H1 (cell line): ENCODE measurements at regions not wholly inside any gene's neighbourhood (a gene's known extent, or its start where the extent isn't known, plus 50 kb on each side); places are given as distances from the start of the nearest gene placed in this dataset.

ENCODE experiments used
- CTCF ChIA-PET: fragments of 300-600 bp; sonication (Branson Sonifier 250); formaldehyde crosslinking; loops from one replicate; lab custom pipeline; 2021; ENCODE audit not compliant: partially characterized antibody; lab: Charles Lee
- POLR2A ChIA-PET: fragments of 300-600 bp; sonication (Branson Sonifier 250); formaldehyde crosslinking; loops from one replicate; lab custom pipeline; 2021; ENCODE audit warnings: inconsistent platforms; ENCODE audit not compliant: partially characterized antibody; lab: Charles Lee
- DNase-seq, 2 experiments: peaks; one replicate each; pipeline versions ENCODE4 v3.0.0 to v3.0.0-alpha.2; 2010 to 2022; ENCODE audit warnings: low spot score in 2 of 2, low read depth in 1 of 2, mixed read lengths in 1 of 2
- FAIRE-seq: peaks from 2 replicates; lab custom pipeline; 2011; peaks lifted over from hg19 to GRCh38; lab: Jason Lieb, UNC
- H2AFZ ChIP-seq: 2 replicates; pipeline ENCODE4 v1.8.1; 2012; ENCODE audit warnings: low read length, inconsistent platforms
- H2AK5ac ChIP-seq: 2 replicates; pipeline ENCODE4 v1.6.1; 2013; ENCODE audit warnings: low read depth, low read length
- H2BK120ac ChIP-seq: replicated peaks from 2 replicates; pipeline ENCODE3; 2013; ENCODE audit warnings: low read depth, low read length, inconsistent platforms
- H2BK12ac ChIP-seq: 2 replicates; pipeline ENCODE4 v1.6.1; 2013; ENCODE audit warnings: low read depth, low read length
- H2BK15ac ChIP-seq: 2 replicates; pipeline ENCODE4 v1.6.1; 2013; ENCODE audit warnings: low read length
- H2BK20ac ChIP-seq: 2 replicates; pipeline ENCODE4 v1.6.1; 2013; ENCODE audit warnings: low read length
- H2BK5ac ChIP-seq: 2 replicates; pipeline ENCODE4 v1.6.1; 2013; ENCODE audit warnings: low read depth, low read length
- H3K14ac ChIP-seq: 2 replicates; pipeline ENCODE4 v1.6.1; 2013; ENCODE audit warnings: inconsistent platforms; ENCODE audit not compliant: insufficient read length
- H3K18ac ChIP-seq: 2 replicates; pipeline ENCODE4 v1.6.1; 2013; ENCODE audit warnings: low read length; ENCODE audit errors: extremely low read depth
- H3K23ac ChIP-seq: 2 replicates; pipeline ENCODE4 v1.6.1; 2013; ENCODE audit warnings: inconsistent platforms; ENCODE audit not compliant: insufficient read length
- H3K23me2 ChIP-seq: 2 replicates; pipeline ENCODE4 v1.6.1; 2013; ENCODE audit warnings: low read depth, low read length
- H3K27ac ChIP-seq: 2 replicates; pipeline ENCODE4 v1.6.1; 2011; ENCODE audit warnings: low read depth, low read length, inconsistent platforms
- H3K27me3 ChIP-seq, 4 experiments: replicated peaks in 1 of 4; 1 replicate in 1 of 4; 2 replicates in 3 of 4; pipeline versions ENCODE4 v1.6.1 to v1.8.1; 2011 to 2013; ENCODE audit warnings: low read length in 3 of 4, mild to moderate bottlenecking in 3 of 4, inconsistent platforms in 2 of 4, mixed read lengths in 2 of 4, moderate library complexity in 1 of 4; ENCODE audit not compliant: control insufficient read depth in 3 of 4, insufficient read depth in 3 of 4; ENCODE audit errors: extremely low read depth in 1 of 4
- H3K36me3 ChIP-seq, 4 experiments: 2 replicates each; pipeline versions ENCODE4 v1.6.1 to v1.8.1; 2011 to 2013; ENCODE audit warnings: mild to moderate bottlenecking in 4 of 4, low read length in 3 of 4, moderate library complexity in 2 of 4, control low read depth in 1 of 4, inconsistent platforms in 1 of 4; ENCODE audit not compliant: insufficient read depth in 4 of 4, control insufficient read depth in 2 of 4
- H3K4ac ChIP-seq: replicated peaks from 2 replicates; pipeline ENCODE3; 2013; ENCODE audit warnings: low read length, low read depth, mixed read lengths, inconsistent platforms; ENCODE audit not compliant: insufficient read length
- H3K4me1 ChIP-seq, 4 experiments: replicated peaks in 1 of 4; 1 replicate in 1 of 4; 2 replicates in 3 of 4; pipeline versions ENCODE4 v1.6.1 to v1.8.1; 2011 to 2013; ENCODE audit warnings: low read length in 3 of 4, inconsistent platforms in 2 of 4, mixed read lengths in 1 of 4; ENCODE audit not compliant: insufficient read depth in 4 of 4, control insufficient read depth in 3 of 4
- H3K4me2 ChIP-seq, 2 experiments: 2 replicates each; pipeline versions ENCODE4 v1.6.1 to v1.8.1; 2011 to 2013; ENCODE audit warnings: low read depth in 2 of 2, low read length in 2 of 2, control low read depth in 1 of 2, inconsistent platforms in 1 of 2, mild to moderate bottlenecking in 1 of 2; ENCODE audit not compliant: insufficient read depth in 1 of 2
- H3K4me3 ChIP-seq, 4 experiments: fragments of 200-600, 300-600 bp in 1 of 4; sonication (generic), shearing (Covaris generic), sonication (Bioruptor Twin) in 1 of 4; 2 replicates each; pipeline versions ENCODE4 v1.5.1 to v1.8.1; 2011 to 2016; ENCODE audit warnings: low read length in 4 of 4, low read depth in 3 of 4, control low read depth in 2 of 4, inconsistent platforms in 2 of 4, mild to moderate bottlenecking in 2 of 4, mixed read lengths in 1 of 4, moderate library complexity in 1 of 4; ENCODE audit not compliant: insufficient read depth in 2 of 4; ENCODE audit errors: extremely low read depth in 1 of 4
- H3K56ac ChIP-seq: replicated peaks from 2 replicates; pipeline ENCODE3; 2013; ENCODE audit warnings: low read depth, mild to moderate bottlenecking, mixed read lengths, low read length, inconsistent platforms; ENCODE audit not compliant: insufficient read length
- H3K79me1 ChIP-seq: 2 replicates; pipeline ENCODE4 v1.6.1; 2013; ENCODE audit warnings: low read depth, low read length, control low read depth
- H3K79me2 ChIP-seq, 2 experiments: 2 replicates each; pipeline versions ENCODE4 v1.6.1 to v1.8.1; 2012 to 2013; ENCODE audit warnings: low read length in 2 of 2, mild to moderate bottlenecking in 2 of 2, inconsistent platforms in 1 of 2; ENCODE audit not compliant: insufficient read depth in 2 of 2, control insufficient read depth in 1 of 2
- H3K9ac ChIP-seq, 4 experiments: replicated peaks in 1 of 4; 1 replicate in 1 of 4; 2 replicates in 3 of 4; pipeline versions ENCODE4 v1.6.1 to v1.8.1; 2011 to 2013; ENCODE audit warnings: low read depth in 3 of 4, low read length in 3 of 4, control low read depth in 2 of 4, mild to moderate bottlenecking in 2 of 4, moderate library complexity in 2 of 4, inconsistent platforms in 1 of 4; ENCODE audit errors: extremely low read depth in 1 of 4
- H3K9me3 ChIP-seq, 2 experiments: 2 replicates each; pipeline versions ENCODE4 v1.6.1 to v1.8.1; 2012 to 2013; ENCODE audit warnings: mild to moderate bottlenecking in 2 of 2, moderate library complexity in 2 of 2, control low read depth in 1 of 2, inconsistent platforms in 1 of 2, low read depth in 1 of 2, low read length in 1 of 2, mixed read lengths in 1 of 2; ENCODE audit not compliant: insufficient read depth in 2 of 2
- H4K20me1 ChIP-seq, 2 experiments: replicated peaks in 1 of 2; 2 replicates each; pipeline versions ENCODE3 to v1.8.1; 2011 to 2013; ENCODE audit warnings: inconsistent platforms in 2 of 2, low read length in 2 of 2, mild to moderate bottlenecking in 1 of 2; ENCODE audit not compliant: insufficient read depth in 2 of 2, control insufficient read depth in 1 of 2
- H4K5ac ChIP-seq: 2 replicates; pipeline ENCODE4 v1.6.1; 2013; ENCODE audit warnings: low read length, low read depth, mixed read lengths, inconsistent platforms; ENCODE audit not compliant: insufficient read length
- H4K8ac ChIP-seq: 2 replicates; pipeline ENCODE4 v1.8.0; 2013; ENCODE audit warnings: mild to moderate bottlenecking, moderate library complexity, low read length, inconsistent platforms; ENCODE audit not compliant: insufficient read depth; ENCODE audit errors: extremely low read depth
- H4K91ac ChIP-seq: replicated peaks from 2 replicates; pipeline ENCODE3; 2013; ENCODE audit warnings: low read length, mixed read lengths, inconsistent platforms; ENCODE audit not compliant: insufficient read length
- ATF3 ChIP-seq: IDR thresholded peaks from 2 replicates; pipeline ENCODE4 v1.6.1; 2011; ENCODE audit warnings: low read depth, mild to moderate bottlenecking, low read length; ENCODE audit not compliant: insufficient read depth
- CBX5 ChIP-seq: fragments of 300-800, 300-1000 bp; sonication (generic); IDR thresholded peaks from 2 replicates; pipeline ENCODE4 v1.7.1; 2016; ENCODE audit warnings: antibody characterized with exemption, low read length, low read depth
- CHD1 ChIP-seq: IDR thresholded peaks from 2 replicates; pipeline ENCODE4 v1.6.1; 2012; ENCODE audit warnings: low read depth, low read length, improper control_type of control experiment
- E2F6 ChIP-seq: IDR thresholded peaks from 2 replicates; pipeline ENCODE4 v1.6.1; 2012; ENCODE audit warnings: inconsistent platforms
- GABPA ChIP-seq: IDR thresholded peaks from 2 replicates; pipeline ENCODE4 v1.6.1; 2011; ENCODE audit warnings: mild to moderate bottlenecking, low read length, moderate library complexity, borderline replicate concordance; ENCODE audit not compliant: insufficient read depth
- POLR2AphosphoS5 ChIP-seq: IDR thresholded peaks from 2 replicates; pipeline ENCODE4 v1.6.1; 2011; ENCODE audit warnings: low read depth, low read length
- RAD21 ChIP-seq, 2 experiments: IDR thresholded peaks in 1 of 2; conservative IDR thresholded peaks in 1 of 2; 2 replicates each; pipeline ENCODE4 v1.6.1; 2011; ENCODE audit warnings: low read depth in 2 of 2, low read length in 2 of 2, improper control_type of control experiment in 1 of 2, inconsistent platforms in 1 of 2, mild to moderate bottlenecking in 1 of 2, moderate library complexity in 1 of 2
- SUZ12 ChIP-seq: fragments of 200-600 bp; sonication (generic); IDR thresholded peaks from 2 replicates; pipeline ENCODE4 v1.6.1; 2012; ENCODE audit warnings: mild to moderate bottlenecking, inconsistent platforms, low read length, moderate library complexity, mixed read lengths
- TAF1 ChIP-seq: IDR thresholded peaks from 2 replicates; pipeline ENCODE4 v1.6.1; 2011; ENCODE audit warnings: mild to moderate bottlenecking, low read depth, low read length
- TCF12 ChIP-seq: IDR thresholded peaks from 2 replicates; pipeline ENCODE4 v1.6.1; 2011; ENCODE audit warnings: low read depth, mild to moderate bottlenecking, low read length
- TEAD4 ChIP-seq: IDR thresholded peaks from 2 replicates; pipeline ENCODE4 v1.6.1; 2012; ENCODE audit warnings: low read depth, low read length, inconsistent platforms, mixed read lengths
- WGBS, 2 experiments: shearing (Covaris generic) in 1 of 2; methylation state at CpG; one replicate each; pipeline versions ENCODE4 v1.1.6 to v1.1.7; 2013 to 2015; ENCODE audit warnings: low lambda C conversion rate in 2 of 2, mixed read lengths in 2 of 2, inconsistent platforms in 1 of 2, low coverage in 1 of 2, missing lambda C conversion rate in 1 of 2; ENCODE audit not compliant: insufficient replicate concordance in 2 of 2, insufficient coverage in 1 of 2, insufficient read length in 1 of 2; ENCODE audit errors: extremely low coverage in 1 of 2, missing lambda C conversion rate in 1 of 2; 5-methylcytosine and 5-hydroxymethylcytosine counted together

GRCh38 chr2:181380581-181380980, 76.6 kb upstream of the ITGA4 start:
- no peaks in the 10 kb centered on the region for H3K27me3 ChIP-seq
- POLR2A ChIA-PET: no interaction called here
- H3K27ac ChIP-seq: no peak overlapping the region
- H2BK12ac ChIP-seq: no peak overlapping the region
- no peak overlapping the region for H3K18ac ChIP-seq
- no peak overlapping the region; the same call in 1 of the 2 replicates for H2AFZ ChIP-seq
- no peak overlapping the region for H3K9ac ChIP-seq
- no peak overlapping the region for H2BK5ac ChIP-seq
- no peaks in the 10 kb centered on the region for H3K36me3 ChIP-seq
- no peak overlapping the region for H2AK5ac ChIP-seq
- FAIRE-seq (no peak), DNase-seq (no peak)
- no peak overlapping the region for H2BK15ac ChIP-seq
- no peak overlapping the region for H3K4me3 ChIP-seq
- H3K23ac ChIP-seq: no peak overlapping the region
- H3K9me3 ChIP-seq: no peaks in the 10 kb centered on the region
- no peaks in the 10 kb centered on the region for H3K79me1 ChIP-seq
- H3K79me2 ChIP-seq: no peaks in the 10 kb centered on the region
- H3K4me2 ChIP-seq: no peak overlapping the region
- CTCF ChIA-PET: interaction anchor here (1.6 kb wide), 1 partner anchor 14 kb away, joined by 4 read pairs; no protein-coding TSS in a partner anchor
- H4K5ac ChIP-seq: no peak overlapping the region
- H4K8ac ChIP-seq: no peak overlapping the region
- H2BK20ac ChIP-seq: no peak overlapping the region
- H4K20me1 ChIP-seq: no peaks in the 10 kb centered on the region
- no peak overlapping the region for H2BK120ac ChIP-seq
- no peaks in the 10 kb centered on the region for H3K23me2 ChIP-seq
- H3K4me1 ChIP-seq: no peaks in the 10 kb centered on the region
- 93% methylated on average over 3 of the region's 3 CpGs; no CpG with 5 or more reads in 1 of the 2 experiments for WGBS, 2 experiments
- H4K91ac ChIP-seq: no peak overlapping the region
- no peak for TF ChIP-seq ATF3
- TF ChIP-seq TEAD4: no peak
- TF ChIP-seq POLR2AphosphoS5: no peak
- TF ChIP-seq E2F6: no peak
- TF ChIP-seq SUZ12: no peak
- no peak for TF ChIP-seq RAD21 (IDR thresholded peaks at IDR 0.05 in 1 of 2, conservative IDR thresholded peaks at IDR 0.05 in 1 of 2; ENCODE audit: low read depth in 2 of 2, low read length in 2 of 2)
- no peak for TF ChIP-seq CBX5
- no peak for TF ChIP-seq GABPA
- no peak for TF ChIP-seq TAF1
- no peak for TF ChIP-seq TCF12
- no peak for TF ChIP-seq CHD1
- no peak overlapping the region for H3K14ac ChIP-seq
- no peak overlapping the region for H3K4ac ChIP-seq
- H3K56ac ChIP-seq: no peak overlapping the region
